GM18511 (cell line): ENCODE measurements at regions not wholly inside any gene's neighbourhood (a gene's known extent, or its start where the extent isn't known, plus 50 kb on each side); places are given as distances from the start of the nearest gene placed in this dataset.
"Not testable (repeated sequence)": the region's sequence is repeated elsewhere in the genome, so short reads cannot be mapped to it uniquely, and the experiment has no call there.

Source experiments
- ATAC-seq: cut with Tn5 transposase; IDR thresholded peaks from one replicate; pipeline ENCODE4 v1.9.1; 2021; ENCODE audit warnings: mild to moderate bottlenecking, moderate library complexity; ENCODE audit not compliant: unreplicated experiment

DNA sequence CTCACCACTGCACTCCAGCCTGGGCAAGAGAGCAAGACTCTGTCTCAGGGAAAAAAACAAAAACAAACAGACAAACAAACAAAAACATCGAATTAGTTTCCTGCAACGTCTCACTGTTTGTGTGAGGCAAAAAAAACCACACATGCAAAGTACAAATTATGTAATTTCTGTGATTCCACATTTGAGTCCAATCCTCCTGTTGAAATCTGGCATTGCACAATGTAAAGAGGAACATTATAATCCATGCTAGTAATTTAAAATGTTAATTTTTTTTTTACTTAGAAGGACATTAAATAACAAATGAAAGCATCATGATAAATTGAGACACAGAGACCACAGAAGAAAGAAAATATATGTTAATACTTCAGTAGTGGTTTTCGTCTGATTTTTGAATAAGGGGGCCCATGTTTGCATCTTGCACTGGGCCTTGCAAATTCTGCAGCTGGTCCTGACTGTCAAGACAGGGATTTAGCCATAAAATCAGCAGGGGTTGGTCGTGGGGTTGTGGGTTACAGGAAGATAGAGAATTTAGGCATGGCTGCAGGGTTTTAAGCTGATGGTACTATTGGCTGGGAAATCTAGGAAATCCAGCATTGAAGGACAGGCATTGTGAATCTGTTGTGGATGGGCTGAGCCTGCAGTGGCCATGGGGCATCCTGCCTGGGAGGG is 102.6 kb upstream of the ALDH3B2 start:
- ATAC-seq = no peak

DNA sequence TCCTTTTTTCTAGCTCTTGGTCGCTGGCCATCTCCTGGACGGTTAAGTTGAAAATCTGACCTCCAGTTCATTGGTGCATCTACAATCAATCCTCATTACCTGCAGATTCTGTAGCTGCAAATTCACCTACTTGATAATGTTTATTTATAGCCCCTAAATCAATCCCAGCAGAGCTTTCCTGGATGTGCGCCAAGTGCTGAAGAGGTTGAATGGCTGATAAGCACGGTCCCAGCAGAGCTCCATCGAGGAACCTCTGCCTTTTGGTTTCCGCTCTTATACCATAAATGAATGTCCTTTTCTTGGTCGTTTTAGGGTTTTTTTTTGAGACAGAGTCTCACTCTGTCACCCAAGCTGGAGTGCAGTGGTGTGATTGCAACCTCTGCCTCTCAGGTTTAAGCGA is 99.8 kb upstream of the ALDH3B2 start:
- not testable (repeated sequence) for ATAC-seq

DNA sequence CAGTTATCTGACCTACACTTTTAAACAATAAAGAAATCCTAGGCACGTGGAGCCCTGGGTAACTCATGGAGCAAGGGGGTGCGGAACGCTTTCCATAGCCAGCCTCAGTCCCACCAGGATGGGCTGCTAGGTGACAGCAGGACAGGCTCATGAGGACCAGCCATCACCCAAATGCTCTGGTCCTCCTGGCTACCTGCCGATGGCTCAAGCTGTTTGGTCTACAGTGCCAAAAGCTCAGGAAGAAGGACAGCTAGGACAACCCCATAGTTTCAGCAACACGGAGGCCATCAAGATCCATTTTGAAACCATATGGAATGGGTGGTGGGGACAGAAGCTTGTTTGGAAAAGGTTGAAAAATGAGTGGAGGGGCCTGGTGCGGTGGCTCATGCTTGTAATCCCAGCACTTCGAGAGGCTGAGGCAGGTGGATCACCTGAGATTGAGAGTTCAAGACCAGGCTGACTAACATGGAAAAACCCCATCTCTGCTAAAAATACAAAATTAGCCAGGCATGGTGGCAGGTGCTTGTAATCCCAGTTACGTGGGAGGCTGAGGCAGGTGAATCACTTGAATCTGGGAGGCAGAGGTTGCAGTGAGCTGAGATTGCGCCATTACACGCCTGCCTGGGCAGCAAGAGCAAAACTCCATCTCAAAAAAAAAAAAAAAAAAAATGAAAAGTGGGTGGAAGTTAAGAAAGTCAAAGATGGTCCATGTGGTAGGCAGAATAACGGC is 93.7 kb upstream of the ALDH3B2 start:
- ATAC-seq = not testable (repeated sequence)

DNA sequence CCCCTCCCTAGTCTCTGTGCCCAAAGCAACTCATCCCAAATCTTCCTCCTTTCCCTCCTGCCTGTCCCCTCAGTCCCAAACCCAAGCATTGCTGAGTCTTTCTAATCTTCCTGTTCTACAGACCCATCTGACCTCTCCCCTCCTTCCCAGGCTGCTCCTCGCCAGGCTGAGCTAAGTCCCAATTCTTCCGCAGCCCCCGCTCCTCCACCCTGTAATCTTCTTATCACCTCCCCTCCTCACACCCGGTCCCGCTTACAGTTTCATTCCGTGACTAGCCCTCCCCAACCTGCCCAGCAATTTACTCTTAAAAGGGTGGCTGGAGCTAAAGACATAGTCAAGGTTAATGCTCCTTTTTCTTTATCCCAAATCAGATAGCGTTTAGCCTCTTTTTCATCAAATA is 86.8 kb upstream of the ALDH3B2 start:
- not testable (repeated sequence) for ATAC-seq

DNA sequence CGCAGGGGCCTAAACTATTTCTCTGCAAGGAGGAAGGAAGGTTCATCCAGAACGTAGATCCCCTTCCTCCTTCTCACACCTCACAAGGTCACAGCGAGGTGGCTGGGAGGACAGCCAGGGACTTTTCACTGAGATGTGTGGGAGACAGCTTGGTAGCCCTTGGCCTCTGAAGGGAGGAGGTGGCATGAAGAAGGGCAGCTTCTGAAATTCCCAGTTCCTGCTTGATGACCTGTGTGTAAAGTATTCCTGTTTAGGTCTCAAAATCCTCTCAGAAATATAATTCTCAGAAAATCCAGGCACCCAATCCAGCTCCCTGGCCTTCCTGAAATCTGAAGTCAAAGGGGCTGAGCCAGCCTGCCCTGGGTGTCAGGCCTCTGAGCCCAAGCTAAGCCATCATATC is 84.9 kb upstream of the ALDH3B2 start:
- ATAC-seq = not testable (repeated sequence)

DNA sequence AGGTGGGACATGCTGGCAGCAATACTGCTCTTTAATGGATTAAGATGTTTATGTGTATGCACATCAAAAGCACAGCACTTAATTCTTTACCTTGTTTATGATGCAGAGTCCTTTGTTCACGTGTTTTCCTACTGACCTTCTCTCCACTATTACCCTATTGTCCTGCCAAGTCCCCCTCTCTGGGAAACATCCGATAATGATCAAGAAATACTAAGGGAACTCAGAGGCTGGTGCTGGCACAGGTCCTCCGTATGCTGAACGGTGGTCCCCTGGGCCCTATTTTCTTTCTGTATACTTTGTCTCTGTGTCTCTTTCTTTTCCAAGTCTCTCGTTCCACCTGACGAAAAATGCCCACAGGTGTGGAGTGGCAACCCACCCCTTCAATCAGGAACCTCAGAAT is 84.0 kb upstream of the ALDH3B2 start:
- not testable (repeated sequence) for ATAC-seq

DNA sequence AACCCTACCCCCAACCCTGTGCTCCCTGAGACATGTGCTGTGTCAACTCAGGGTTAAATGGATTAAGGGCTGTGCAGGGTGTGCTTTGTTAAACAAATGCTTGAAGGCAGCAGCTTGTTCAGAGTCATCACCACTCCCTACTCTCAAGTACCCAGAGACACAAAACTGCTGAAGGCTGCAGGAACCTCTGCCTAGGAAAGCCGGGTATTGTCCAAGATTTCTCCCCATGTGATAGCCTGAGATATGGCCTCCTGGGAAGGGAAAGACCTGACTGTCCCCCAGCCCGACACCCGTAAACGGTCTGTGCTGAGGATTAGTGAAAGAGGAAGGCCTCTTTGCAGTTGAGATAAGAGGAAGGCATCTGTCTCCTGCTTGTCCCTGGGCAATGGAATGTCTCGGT is 83.6 kb upstream of the ALDH3B2 start:
- not testable (repeated sequence) for ATAC-seq

DNA sequence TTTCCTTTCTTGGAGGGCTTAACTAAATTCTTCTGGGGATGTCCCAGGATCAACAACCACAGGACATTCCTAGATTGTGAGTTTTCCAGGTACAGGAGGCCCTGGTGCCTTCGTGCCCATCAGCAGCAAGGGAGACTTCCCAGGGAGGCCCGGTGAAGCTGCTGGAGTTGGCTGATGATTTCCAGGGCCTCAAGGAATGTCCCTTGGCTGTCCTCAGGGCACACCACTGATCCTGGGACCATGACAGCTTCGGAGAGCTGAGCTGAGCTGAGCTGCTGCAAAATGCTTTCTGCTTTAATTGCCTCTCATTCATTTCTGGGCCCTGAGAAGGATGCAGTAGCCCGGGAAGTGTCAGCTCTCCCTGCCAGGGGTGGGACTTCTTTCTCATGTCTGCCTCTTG is 79.4 kb upstream of the ALDH3B2 start:
- ATAC-seq = not testable (repeated sequence)

DNA sequence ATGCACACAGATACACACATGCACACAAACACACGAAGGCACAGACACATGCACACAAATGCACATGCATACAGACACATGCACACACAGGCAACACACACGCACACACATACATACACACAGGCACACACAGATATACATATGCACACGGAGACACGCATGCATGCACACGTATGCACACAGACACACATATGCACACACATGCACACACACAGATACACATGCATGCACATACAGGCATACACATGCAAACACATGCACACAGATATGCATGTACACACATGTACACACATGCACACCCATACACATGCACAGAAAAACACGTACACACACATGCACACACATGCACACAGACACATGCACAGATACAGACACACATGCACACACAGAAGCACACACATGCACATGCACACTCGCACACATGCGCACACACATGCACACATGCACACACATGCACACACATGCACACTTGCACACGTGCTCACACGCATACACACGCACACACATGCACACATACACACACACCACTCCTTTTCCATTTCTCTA is 70.8 kb upstream of the ALDH3B2 start:
- ATAC-seq = no peak

DNA sequence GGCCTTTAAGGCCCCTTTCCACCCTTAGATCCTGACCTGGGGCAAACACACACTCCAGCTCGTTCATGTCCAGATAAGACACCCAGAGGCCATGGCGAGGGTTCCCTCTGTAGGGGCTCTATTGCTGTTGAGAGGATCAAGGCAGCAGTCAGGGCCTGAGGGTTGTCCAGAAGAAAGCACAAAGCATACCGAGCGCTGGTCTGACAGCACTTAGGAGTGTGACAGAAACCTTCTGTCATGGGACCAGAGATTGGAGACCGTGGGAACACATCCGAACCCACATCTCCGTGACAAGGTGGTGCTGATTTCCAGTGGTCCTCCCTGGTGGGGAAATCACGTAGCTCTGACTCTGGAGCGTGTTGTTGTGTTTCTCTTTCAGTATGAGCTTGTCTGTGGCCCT is 69.8 kb upstream of the ALDH3B2 start:
- ATAC-seq = not testable (repeated sequence)

DNA sequence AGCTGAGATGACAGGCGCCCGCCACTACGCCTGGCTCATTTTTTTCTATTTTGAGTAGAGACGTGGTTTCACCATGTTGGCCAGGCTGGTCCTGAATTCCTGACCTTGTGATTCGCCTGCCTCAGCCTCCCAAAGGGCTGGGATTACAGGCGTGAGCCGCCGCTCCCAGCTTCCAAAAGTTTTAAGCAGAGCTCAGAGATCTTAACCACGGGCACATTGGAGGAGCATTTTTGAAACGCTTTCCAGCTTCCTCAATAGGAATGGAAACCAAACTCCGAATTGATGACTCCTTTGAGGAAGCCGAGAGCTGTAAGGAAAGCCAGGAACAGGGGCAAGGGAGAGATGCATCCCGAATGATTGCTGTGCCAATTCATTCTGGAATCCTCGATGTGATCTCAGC is 63.8 kb upstream of the ALDH3B2 start:
- ATAC-seq = not testable (repeated sequence)

DNA sequence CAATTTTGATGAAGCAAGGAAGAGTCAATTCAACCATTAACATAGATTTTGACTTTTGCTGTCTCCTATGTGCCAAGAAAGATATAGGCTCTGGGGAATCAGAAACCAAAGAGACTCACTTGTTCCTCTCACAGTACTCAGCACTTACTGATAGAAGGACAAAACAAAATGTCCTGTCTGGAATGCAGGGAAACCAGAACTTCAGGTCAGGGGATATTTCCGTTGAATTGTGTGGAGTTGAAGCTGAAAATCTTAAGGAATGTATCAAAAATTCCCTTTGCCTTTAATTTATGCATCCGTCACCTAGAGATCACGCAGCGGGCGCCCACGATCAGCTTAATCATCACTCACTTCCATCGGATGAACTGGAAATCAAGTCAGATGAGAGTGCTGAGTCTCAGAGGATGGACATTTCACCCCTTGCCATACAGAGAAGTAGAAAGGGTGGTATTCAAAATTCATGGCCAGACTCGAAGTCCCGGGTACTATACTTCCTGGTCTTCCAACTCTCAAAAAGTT is 63.2 kb upstream of the ALDH3B2 start:
- ATAC-seq = not testable (repeated sequence)

DNA sequence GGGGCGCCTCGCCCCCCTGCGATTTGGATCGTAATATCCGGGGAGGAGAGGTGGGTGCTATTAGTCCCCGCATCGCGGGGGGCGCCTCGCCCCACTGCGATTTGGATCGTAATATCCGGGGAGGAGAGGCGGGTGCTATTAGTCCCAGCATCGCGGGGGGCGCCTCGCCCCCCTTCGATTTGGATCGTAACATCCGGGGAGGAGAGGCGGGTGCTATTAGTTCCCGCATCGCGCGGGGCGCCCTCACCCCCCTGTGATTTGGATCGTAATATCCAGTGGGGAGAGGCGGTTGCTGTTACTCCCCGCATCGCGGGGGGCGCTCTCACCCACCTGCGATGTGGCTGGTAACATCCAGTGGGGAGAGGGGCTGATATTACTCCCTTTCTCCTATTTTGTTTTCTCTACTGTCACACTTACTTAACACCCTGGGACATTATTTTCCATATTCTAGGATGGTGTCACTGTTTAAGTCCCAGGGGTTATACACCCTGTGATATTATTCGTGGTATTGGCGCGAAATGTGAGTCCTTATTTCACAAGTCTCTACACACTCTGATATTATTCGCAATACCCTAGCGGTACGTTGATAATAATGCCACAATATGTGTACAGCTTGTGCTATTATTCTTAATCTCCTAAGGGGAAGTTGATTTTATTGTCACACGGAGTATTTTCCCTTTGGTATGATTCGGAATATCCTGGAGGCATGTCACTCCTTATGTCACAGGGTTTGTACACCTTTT is 57.8 kb upstream of the ALDH3B2 start:
- no peak for ATAC-seq

DNA sequence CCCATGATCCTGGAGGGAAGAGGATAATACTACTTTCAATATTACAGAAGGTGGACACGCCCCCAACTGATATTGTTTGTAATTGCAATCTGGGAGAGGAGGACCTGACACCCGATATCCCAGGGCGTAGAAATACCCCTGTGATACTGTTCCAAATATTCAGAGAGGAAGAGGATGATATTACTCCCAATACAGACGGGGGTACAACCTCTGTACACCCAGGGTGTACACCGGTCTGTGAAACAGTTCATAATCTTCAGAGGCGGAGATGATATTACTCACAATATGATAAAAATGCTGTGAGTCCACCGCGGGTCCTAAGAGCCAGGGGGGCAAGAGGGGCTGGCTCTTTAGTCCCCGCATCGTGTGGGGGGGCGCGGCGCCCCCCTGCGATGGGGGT is 57.2 kb upstream of the ALDH3B2 start:
- ATAC-seq = no peak

DNA sequence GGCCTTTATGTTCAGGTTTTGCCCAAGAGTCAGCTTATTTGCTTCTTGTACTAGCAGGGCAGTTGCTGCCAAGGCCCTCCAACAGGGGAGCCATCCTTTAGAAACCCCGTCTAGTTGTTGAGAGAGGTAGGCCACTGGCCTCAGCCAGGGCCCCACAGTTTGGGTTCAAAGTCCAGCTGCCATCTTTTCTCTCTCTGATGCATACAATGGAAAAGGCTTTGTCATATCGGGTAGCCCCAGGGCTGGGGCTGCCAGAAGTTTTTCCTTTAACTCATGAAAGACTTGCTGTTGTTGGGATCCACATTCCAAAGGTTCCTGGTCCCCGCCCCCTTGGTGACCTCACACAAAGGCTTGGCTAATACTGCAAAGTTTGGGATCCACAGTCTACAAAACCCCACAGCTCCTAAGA is 53.7 kb upstream of the ALDH3B2 start:
- not testable (repeated sequence) for ATAC-seq

DNA sequence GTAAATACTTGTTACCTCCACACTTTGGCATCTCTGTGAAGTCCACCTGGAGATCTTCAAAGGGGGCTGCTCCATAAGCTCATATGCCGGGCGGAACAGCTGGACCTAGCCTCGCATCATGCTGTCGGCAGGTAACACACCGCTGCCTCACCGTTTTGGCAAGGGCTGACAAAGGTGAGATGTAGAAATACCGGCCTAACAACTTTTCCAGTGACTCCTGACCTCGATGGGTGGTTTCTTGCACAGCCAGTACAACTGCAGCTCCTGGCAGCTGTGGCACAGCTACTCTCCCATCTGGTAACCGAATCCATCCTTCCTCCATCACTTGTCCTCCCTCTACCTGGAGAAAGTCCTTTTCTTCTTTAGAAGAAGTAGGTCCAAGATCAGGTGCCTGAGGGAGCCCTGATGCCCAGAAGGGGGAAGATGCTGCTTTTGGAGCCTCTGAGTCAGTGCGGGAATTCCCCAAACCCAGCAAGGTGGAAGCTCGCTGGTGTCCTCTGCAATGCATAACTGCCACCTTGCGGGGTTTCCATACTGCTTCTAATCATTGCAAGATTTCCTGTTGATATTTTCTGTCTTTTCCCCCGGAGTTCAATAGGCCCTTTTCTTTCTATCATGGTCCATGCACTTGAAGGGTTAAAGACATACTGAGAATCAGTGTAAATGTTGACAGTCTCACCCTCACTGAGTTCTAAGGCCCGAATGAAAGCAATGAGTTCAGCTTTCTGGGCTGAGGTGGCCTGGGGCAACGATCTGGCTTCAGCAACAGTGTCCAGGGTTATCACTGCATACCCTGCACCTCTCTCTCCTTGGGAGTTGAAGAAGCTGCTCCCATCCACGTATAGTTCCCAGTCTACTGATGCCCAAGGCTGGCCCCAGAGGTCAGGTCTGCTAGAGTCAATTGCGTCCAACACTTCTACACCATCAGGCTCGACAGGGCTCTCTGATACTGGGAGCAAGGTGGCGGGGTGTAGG is 52.9 kb upstream of the ALDH3B2 start:
- ATAC-seq = not testable (repeated sequence)
